ENCODE measurements at regions not wholly inside any gene's neighbourhood (a gene's known extent, or its start where the extent isn't known, plus 50 kb on each side); places are given as distances from the start of the nearest gene placed in this dataset.

DNA sequence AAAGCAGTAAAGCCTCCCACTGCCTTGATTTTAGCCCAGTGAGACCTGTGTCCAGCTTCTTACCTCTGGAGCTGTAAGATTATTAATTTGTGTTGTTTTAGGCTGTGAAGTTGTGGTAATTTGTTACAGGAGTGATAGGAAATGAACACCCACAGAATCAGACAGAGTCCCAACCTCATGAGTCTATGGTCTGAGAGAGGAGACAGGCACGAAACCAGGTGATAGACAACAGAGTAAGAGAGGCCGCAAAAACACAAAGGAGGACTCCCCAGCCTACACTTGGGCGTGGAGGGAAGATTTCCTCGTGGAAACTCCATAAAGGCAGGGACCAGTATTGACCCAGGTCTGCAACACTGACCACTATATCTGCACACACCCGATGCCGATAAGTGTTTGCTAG lies 234.6 kb upstream of the JUN start:
- TF ChIP-seq YY1 (IDR thresholded peaks at IDR 0.05; ENCODE audit: insufficient read depth, insufficient read length): no peak
- TF ChIP-seq ZNF274 (IDR thresholded peaks at IDR 0.05; ENCODE audit: low read depth, low read length): no peak
- TF ChIP-seq SUZ12 (IDR thresholded peaks at IDR 0.05; ENCODE audit: extremely low read depth, insufficient read depth, insufficient read length): no peak
